ENCODE measurements at regions not wholly inside any gene's neighbourhood (a gene's known extent, or its start where the extent isn't known, plus 50 kb on each side); places are given as distances from the start of the nearest gene placed in this dataset.
"Not testable (repeated sequence)": the region's sequence is repeated elsewhere in the genome, so short reads cannot be mapped to it uniquely, and the experiment has no call there.

- DNase-seq (ENCODE audit: low spot score): no peak
Measured at GRCh38 chr10:29751684-29752083, 116.9 kb upstream of the SVIL start.

DNA sequence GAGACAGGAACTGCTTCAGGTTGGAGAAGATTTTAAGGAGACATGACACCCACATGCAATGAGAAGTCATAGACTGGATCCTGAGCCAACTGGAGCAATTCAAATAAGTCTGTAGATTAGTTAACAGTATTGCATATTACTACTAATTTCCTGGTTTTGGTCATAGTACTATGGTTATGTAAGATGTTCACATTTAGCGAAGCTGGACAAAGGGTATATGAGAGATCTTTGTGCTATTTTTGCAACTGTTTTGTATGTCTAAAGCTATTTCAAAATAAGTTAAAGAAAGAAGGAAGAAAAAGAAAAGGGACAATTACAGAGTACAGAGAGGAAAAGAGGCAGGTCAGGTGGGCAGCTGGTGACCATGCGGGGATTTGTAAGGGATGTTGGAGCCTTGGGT, 116.5 kb upstream of the SVIL start:
- DNase-seq (ENCODE audit: low spot score): no peak

DNA sequence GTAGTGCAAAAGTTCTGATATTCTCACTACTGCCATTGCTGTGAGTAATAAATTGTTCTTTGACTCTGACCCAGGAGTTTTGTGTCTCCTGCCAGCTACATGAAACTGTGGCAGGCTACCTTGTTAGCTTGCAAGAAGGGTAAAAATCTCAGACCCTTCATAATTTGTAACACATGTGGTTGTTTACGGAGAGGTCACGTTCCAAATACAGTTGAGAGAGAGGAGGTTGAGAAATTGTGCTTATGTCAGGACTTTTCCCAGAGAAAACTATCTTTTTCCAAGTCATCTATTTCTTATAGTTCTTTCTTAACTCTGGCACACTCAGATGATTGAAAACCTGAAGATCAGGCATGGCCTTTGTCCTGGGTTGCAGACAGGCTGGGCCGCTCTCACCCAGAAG, 114.4 kb upstream of the SVIL start:
- DNase-seq (ENCODE audit: low spot score): no peak

DNA sequence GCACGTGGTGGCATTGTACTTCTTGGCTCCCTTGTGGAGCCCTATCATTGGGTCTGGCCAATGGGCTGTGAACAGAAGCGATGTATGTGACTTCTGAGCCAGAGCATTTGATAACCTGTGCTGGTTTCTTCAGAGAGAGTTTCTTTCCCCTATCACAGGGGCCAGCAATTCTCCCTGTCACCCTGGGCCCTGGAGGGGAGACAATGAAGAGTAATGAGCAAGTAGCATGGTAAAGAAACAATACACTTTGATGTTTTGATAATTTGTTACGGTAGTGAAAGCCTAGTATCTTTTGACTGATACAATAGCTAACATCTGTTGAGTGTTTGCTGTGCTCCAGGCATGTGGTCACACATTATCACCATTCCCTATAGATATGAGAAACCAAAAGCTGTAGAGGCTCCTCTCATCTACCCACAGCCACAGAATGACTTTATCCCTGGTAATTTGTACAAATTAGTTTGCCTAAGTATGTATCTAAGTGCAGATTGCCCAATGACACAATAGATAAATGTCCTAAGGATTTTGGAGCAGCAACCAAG, 113.4 kb upstream of the SVIL start:
- no peak for DNase-seq (ENCODE audit: low spot score)

DNA sequence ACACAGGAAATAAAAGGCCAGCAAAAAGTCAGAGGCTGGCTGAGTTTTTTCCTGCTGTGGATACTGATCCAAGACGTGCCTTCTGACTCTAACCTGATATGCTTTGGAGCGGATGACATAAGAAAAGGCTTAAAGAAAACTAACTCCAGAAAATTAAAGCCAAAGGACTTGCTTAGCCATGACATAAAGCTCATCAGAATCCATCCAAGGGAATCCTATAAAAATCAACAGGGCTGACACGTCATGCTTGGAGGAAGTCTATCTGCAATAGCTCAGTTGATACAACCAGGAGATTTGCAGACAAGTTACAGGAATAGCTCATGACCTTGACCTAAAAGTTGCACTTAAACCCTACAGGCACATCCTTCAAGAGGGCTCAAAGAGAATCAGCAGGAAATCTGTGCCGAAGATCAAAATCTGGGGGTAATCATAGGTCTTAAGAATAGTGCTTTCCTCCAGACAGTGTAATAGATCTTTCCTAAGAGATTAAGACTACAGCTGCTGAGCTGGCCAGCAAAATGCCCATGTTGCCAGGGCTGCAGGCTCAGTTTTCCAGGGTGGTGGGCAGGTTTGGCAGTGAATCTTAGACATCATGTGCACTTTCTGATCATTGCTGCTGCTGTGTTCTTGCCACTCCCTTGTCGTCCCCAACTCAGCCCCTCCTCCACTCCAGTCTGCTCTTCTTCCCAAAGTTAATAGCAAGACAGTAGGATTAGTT, 111.5 kb upstream of the SVIL start:
- no peak for DNase-seq (ENCODE audit: low spot score)

GRCh38 chr10:29740981-29741545, 106.3 kb upstream of the SVIL start:
- DNase-seq (ENCODE audit: low spot score): no peak

DNA sequence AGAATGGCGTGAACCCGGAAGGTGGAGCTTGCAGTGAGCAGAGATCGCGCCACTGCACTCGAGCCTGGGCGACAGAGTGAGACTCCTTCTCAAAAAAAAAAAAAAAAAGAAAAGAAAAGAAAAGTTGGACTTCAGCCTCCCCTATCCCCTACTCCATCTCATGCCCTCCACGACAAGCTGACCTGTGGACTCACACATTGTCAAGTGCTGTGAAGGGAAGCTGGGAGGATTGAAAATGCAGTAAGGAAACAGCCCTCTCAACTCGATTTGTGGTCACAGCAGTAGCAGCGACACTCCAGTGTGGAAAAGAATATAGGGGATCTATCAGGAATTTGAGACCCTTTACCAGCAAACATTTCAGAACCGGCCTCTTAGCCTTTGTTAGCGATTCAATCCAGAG, 103.6 kb upstream of the SVIL start:
- DNase-seq (ENCODE audit: low spot score): no peak

DNA sequence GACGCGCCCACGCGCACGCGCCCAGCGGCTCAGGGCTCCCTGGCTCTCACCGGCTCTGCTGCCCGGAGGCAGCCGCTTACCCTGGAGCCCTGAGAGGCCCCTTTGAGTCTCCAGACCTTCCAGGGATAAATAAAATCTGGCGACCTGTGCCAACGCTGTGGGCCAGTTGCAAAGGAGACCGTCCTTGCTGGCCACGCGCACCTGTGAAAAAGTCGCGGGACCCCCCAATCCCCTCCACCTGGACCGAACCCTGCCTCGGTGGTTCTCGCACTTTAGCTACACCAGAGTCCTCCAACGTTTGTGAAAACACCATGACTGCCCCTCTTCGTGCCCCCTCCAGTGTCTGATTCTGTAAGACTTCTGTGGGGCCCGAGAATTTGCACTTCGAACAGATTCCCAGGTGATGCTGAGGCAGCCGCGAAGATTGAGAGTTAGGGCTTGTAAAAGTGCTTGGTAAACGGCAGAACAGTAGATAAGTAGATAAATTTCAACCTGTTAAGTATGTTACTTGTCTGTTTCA, 102.4 kb upstream of the SVIL start:
- peak; percentile 28 for DNase-seq (ENCODE audit: low spot score)

DNA sequence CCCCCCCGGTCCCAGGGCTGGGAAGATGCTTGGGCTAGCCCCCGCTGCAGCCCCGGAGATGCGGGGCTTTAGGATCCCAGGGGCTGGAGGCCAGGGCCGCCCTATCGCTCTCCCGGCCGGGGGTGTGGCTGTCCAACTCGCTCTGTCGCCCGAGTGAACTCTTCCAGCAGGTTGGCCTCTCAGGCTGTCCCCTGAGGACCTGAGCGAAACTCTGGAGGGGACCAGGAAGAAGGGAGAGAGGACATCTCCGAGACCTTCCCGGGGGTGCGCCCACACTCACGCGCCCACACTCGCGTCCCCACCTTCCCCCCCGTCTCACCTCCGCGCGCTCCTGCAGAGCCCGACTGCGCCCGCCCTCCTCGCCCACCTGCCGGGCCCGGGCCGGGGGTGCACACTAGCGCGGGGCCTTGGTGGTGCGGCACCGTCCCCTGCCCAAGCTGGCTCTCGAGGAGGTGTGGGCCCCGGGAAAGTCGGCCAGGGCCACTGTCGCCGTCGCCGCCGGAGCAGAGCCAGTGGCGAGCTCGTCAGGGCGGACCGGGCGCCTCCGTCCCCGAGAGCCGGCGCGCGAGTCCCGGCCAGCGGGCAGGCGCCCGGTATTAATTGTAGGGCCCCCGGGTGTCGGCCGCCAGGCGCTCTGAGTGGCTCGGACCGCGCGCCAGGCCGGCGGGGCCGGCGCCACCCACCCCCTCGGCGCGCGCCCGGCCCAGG, 101.7 kb upstream of the SVIL start:
- DNase-seq (ENCODE audit: low spot score): peak; percentile 83

DNA sequence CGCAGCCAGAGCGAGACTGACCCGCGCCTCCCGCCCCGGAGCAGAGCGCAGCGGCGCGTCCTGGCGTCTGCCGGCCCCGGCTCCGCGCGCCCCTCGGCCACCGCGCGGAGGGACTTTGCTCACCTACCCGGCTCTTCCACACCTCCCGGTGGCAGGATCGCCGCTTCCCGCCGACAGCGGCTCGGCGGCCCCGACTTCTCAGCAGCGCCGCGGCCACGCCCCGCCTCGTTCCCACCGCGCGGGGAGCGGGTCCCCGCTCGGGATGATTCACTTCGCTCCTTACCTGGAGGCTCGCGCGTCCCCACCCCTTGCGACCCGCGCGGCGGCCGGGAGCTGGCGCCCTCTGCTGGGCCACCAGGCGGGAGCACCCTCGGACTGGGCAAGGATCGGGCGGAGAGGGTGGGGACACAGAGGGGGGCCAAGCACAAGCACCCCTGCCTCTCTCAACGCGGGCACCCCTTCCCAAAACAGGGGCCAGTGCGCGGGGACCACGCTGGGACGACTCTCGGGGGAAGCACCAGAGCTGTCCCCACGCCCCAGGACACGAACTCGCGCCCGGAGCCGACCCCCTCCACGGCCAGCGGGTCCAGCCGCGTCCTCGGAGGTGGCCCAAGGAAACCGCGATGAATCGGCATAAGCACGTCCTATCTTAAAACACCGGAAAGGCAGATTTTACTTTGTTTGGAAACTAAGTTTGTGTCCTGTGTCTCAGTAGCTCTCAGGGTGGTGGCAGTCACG, 101.0 kb upstream of the SVIL start:
- DNase-seq (ENCODE audit: low spot score): peak; percentile 96

- peak; percentile 55 for DNase-seq (ENCODE audit: low spot score)
Measured at GRCh38 chr10:29734962-29735627, 100.3 kb upstream of the SVIL start.

DNA sequence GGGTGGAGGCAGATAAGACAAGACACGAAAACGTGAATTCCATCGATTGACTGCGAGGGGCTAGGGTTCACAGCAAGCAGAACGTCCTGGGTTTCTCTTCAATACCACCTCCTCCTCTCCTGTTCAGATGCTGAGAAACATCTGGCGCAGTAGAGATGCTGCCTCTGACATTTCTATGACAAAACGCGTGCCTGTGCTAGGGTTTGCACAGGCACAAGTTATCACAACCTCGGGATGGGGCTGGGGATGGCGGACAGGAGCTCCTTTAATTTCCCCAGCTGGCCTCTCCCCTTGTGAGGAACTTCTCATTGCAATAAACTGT, 99.8 kb upstream of the SVIL start:
- no peak for DNase-seq (ENCODE audit: low spot score)

GRCh38 chr10:29733323-29733722, 98.6 kb upstream of the SVIL start:
- DNase-seq (ENCODE audit: low spot score): no peak

DNA sequence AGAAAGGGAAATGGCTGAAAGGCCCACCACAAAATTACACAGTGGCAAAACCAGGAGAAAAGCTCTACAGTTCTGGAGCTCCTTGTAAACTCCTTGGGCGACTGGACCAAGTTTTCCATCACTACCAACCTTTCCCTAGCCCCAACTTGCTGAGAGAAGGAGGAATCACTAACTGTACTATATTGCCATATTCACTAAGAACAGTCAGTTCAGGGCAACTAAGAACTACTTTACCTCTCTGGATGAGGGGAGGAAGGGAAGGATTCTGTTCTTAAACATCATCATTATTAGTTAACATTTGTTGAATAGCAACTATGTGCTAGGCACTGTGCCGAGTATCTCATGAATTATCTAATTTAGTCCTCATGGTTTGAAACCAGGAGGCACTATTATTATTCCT, 98.1 kb upstream of the SVIL start:
- no peak for DNase-seq (ENCODE audit: low spot score)

- DNase-seq (ENCODE audit: low spot score): no peak
Measured at GRCh38 chr10:29731760-29732159, 97.0 kb upstream of the SVIL start.

GRCh38 chr10:29730969-29731368, 96.2 kb upstream of the SVIL start:
- no peak for DNase-seq (ENCODE audit: low spot score)

- no peak for DNase-seq (ENCODE audit: low spot score)
Measured at GRCh38 chr10:29730458-29730857, 95.7 kb upstream of the SVIL start.

GRCh38 chr10:29728541-29729049, 93.8 kb upstream of the SVIL start:
- DNase-seq (ENCODE audit: low spot score): no peak

GRCh38 chr10:29725927-29726326, 91.2 kb upstream of the SVIL start:
- DNase-seq (ENCODE audit: low spot score): not testable (repeated sequence)

DNA sequence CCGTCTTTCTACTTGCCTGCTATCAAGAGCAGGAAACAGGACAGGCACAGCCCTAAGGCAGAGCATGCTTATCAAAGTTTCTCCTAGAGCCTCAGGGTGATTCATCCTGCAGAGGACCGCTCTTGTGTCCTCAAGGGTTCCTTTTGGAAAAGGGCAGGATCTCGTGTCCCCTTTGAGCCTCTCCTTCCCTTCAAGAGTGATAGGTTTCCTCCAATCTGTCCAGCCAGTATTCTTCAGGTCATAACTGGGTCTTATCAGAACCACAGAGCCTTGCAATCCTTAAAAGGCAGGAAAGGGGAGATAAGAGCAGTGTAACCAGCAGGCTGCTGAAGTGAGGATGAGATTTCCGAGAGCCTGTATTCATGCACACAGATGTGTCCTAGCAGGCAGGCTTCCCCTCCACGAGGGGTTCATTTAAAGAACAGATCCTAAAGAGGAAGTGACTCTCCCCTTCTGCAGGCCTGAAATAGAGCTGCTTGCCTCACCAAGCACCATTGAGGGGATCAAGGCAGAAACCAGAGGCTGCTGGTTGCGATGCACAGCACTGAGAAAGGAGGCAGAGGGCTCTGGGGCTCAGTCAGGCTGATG, 90.5 kb upstream of the SVIL start:
- no peak for DNase-seq (ENCODE audit: low spot score)

DNA sequence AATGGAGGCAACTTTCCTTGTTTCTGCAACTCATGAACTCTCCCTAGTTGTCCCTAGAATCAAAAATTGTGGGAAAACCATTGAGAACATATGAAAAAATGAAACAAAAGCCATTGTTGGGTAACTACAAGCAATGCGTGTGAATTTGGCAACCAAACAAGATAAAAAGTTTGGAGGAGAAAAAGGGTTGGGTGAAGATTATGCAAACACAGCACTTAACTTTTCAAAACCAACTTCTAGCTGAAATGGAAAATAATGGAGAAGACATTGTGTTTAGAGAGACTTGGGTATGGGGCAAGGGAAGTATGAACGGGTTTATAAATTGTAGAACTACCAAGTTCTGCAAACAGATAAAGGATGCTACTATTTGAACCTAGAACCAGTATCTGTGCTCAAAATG, 89.0 kb upstream of the SVIL start:
- no peak for DNase-seq (ENCODE audit: low spot score)
